ENCODE measurements at regions not wholly inside any gene's neighbourhood (a gene's known extent, or its start where the extent isn't known, plus 50 kb on each side); places are given as distances from the start of the nearest gene placed in this dataset.
"Not testable (repeated sequence)": the region's sequence is repeated elsewhere in the genome, so short reads cannot be mapped to it uniquely, and the experiment has no call there.

DNA sequence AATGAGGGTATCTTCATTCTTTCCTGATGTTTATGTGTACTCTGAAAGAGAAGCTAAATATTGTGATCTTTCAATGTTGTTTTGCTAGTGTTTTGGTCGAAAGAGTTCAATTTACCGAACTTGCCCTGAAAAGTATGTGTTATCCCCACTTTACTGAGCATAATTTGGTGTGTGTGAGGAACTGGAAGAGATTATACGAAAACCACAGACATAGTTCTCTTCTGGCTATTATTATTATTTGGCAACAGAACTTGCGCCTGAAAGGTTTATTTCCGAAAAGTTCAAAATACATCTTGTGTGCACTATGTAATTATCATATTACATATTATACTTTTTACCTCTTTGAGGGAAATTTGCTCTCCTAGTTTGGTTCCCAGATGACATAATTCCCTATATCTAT, 232.5 kb upstream of the INTU start:
- Histone ChIP-seq H3K27ac (ENCODE audit: low read length) (no peak overlapping the region), H3K9me3 (replicated peaks; ENCODE audit: control insufficient read depth, low read depth, low read length) (no peaks in the 10 kb centered on the region), H3K4me3 (ENCODE audit: low read length) (no peak overlapping the region), H3K36me3 (ENCODE audit: control insufficient read depth, insufficient read depth, low read length) (no peaks in the 10 kb centered on the region), H3K27me3 (ENCODE audit: control insufficient read depth, insufficient read depth, low read length) (no peaks in the 10 kb centered on the region), H3K4me1 (ENCODE audit: control insufficient read depth, insufficient read depth, low read length) (no peaks in the 10 kb centered on the region)
- WGBS (ENCODE audit: insufficient coverage), result no CpG with 5 or more reads among the region's 5 CpGs
- DNase-seq, result peak; percentile 60

- H3K27me3 ChIP-seq (ENCODE audit: control insufficient read depth, insufficient read depth, low read length), result no peaks in the 10 kb centered on the region
- H3K4me1 ChIP-seq (ENCODE audit: control insufficient read depth, insufficient read depth, low read length), result no peaks in the 10 kb centered on the region
- peak; percentile 93 for DNase-seq
- H3K27ac ChIP-seq (ENCODE audit: low read length), result no peak overlapping the region
- H3K4me3 ChIP-seq (ENCODE audit: low read length), result no peak overlapping the region
- no CpG with 5 or more reads among the region's 1 CpG for WGBS (ENCODE audit: insufficient coverage)
- no peaks in the 10 kb centered on the region for H3K9me3 ChIP-seq (replicated peaks; ENCODE audit: control insufficient read depth, low read depth, low read length)
- no peaks in the 10 kb centered on the region for H3K36me3 ChIP-seq (ENCODE audit: control insufficient read depth, insufficient read depth, low read length)
Measured at GRCh38 chr4:127400731-127401346, 231.9 kb upstream of the INTU start.

DNA sequence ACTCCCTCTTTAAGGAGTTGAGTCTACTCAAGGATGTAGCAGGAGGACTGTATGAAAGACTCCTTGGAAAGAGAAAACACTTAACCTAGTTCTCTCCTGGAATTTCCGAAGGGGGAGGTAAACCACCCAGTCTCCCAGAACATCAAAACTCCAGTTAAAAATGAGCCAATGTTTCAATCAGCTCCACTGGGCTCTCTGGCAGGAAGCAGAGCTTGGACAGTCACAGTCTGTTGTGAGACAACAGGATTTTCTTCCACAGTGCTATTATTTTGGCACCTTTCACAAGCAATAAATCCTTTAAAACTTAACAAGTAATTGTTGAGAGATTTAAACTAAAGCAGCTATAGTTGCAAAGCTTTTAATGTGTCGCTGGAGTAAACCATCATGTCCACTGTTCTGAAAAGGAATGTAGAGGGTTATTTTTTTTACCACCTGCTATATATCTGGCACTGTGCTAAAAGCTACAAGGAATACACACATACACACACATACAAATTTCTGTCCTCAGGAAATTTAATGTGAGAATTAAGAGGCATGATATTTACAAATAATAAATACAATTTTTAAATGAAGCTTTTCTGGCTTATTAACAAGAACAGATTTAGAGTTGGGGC, 229.2 kb upstream of the INTU start:
- peak; percentile 95 for DNase-seq
- no peak overlapping the region for H3K4me3 ChIP-seq (ENCODE audit: low read length)
- H3K9me3 ChIP-seq (replicated peaks; ENCODE audit: control insufficient read depth, low read depth, low read length), result no peaks in the 10 kb centered on the region
- H3K4me1 ChIP-seq (ENCODE audit: control insufficient read depth, insufficient read depth, low read length), result no peaks in the 10 kb centered on the region
- 40% methylated on average over 1 of the region's 2 CpGs for WGBS (ENCODE audit: insufficient coverage)
- H3K36me3 ChIP-seq (ENCODE audit: control insufficient read depth, insufficient read depth, low read length), result no peaks in the 10 kb centered on the region
- H3K27me3 ChIP-seq (ENCODE audit: control insufficient read depth, insufficient read depth, low read length), result no peaks in the 10 kb centered on the region
- no peak overlapping the region for H3K27ac ChIP-seq (ENCODE audit: low read length)

- H3K27me3 ChIP-seq (ENCODE audit: control insufficient read depth, insufficient read depth, low read length), result no peaks in the 10 kb centered on the region
- DNase-seq, result no peak
- H3K27ac ChIP-seq (ENCODE audit: low read length), result no peak overlapping the region
- H3K36me3 ChIP-seq (ENCODE audit: control insufficient read depth, insufficient read depth, low read length), result no peaks in the 10 kb centered on the region
- H3K4me3 ChIP-seq (ENCODE audit: low read length), result no peak overlapping the region
- H3K4me1 ChIP-seq (ENCODE audit: control insufficient read depth, insufficient read depth, low read length), result no peaks in the 10 kb centered on the region
- no peaks in the 10 kb centered on the region for H3K9me3 ChIP-seq (replicated peaks; ENCODE audit: control insufficient read depth, low read depth, low read length)
- WGBS (ENCODE audit: insufficient coverage), result no CpG with 5 or more reads among the region's 1 CpG
Measured at GRCh38 chr4:127406187-127406586, 226.6 kb upstream of the INTU start.

DNA sequence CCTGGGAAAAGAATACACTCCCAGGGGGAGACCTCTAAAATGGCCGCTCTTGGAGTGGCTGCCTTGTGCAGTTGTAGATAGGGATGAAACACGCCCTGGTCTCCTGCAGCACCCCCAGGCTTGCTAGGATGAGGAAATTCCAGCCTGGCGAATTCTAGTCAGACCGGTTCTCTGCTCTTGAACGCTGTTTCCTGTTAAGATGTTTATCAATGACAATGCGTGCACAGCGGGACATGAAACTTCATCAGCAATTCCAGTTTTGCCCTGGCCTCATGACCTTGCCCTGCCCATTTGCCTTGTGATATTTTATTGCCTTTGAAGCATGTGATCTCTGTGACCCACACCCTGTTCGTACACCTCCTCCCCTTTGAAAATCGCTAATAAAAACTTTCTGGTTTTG, 225.2 kb upstream of the INTU start:
- H3K4me3 ChIP-seq (ENCODE audit: low read length); DNase-seq; H3K27me3 ChIP-seq (ENCODE audit: control insufficient read depth, insufficient read depth, low read length); H3K36me3 ChIP-seq (ENCODE audit: control insufficient read depth, insufficient read depth, low read length); H3K4me1 ChIP-seq (ENCODE audit: control insufficient read depth, insufficient read depth, low read length); H3K27ac ChIP-seq (ENCODE audit: low read length); H3K9me3 ChIP-seq (replicated peaks; ENCODE audit: control insufficient read depth, low read depth, low read length): not testable (repeated sequence)
- 82% methylated on average over 9 of the region's 9 CpGs for WGBS (ENCODE audit: insufficient coverage)

DNA sequence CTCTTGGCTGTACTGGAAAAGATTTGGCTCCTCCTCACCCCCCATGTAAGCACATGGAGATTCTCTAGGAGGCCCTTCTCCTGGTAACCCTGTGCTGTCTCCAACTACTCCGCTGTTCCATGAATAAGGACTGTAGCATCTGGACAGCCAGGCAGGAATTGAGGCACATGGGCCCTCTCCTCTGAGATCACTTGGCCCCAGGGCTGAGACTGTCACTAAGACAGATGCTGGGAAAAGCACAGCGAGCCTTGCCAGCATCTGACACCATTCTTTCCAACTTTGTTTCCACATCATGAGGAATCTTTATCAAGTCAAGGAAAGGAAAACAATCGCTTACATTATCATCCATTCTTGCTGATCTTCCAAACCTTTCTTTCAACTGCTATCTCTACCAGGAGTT, 222.6 kb upstream of the INTU start:
- no peak overlapping the region for H3K27ac ChIP-seq (ENCODE audit: low read length)
- no peaks in the 10 kb centered on the region for H3K4me1 ChIP-seq (ENCODE audit: control insufficient read depth, insufficient read depth, low read length)
- WGBS (ENCODE audit: insufficient coverage), result 90% methylated on average over 2 of the region's 3 CpGs
- no peaks in the 10 kb centered on the region for H3K9me3 ChIP-seq (replicated peaks; ENCODE audit: control insufficient read depth, low read depth, low read length)
- DNase-seq, result no peak
- no peaks in the 10 kb centered on the region for H3K27me3 ChIP-seq (ENCODE audit: control insufficient read depth, insufficient read depth, low read length)
- no peak overlapping the region for H3K4me3 ChIP-seq (ENCODE audit: low read length)
- H3K36me3 ChIP-seq (ENCODE audit: control insufficient read depth, insufficient read depth, low read length), result no peaks in the 10 kb centered on the region

GRCh38 chr4:127410644-127411043, 222.1 kb upstream of the INTU start:
- Histone ChIP-seq H3K36me3 (ENCODE audit: control insufficient read depth, insufficient read depth, low read length) (no peaks in the 10 kb centered on the region), H3K27ac (ENCODE audit: low read length) (no peak overlapping the region), H3K4me1 (ENCODE audit: control insufficient read depth, insufficient read depth, low read length) (no peaks in the 10 kb centered on the region), H3K4me3 (ENCODE audit: low read length) (no peak overlapping the region), H3K9me3 (replicated peaks; ENCODE audit: control insufficient read depth, low read depth, low read length) (no peaks in the 10 kb centered on the region), H3K27me3 (ENCODE audit: control insufficient read depth, insufficient read depth, low read length) (no peaks in the 10 kb centered on the region)
- no peak for DNase-seq
- WGBS (ENCODE audit: insufficient coverage), result 100% methylated on average over 1 of the region's 2 CpGs

GRCh38 chr4:127414951-127415606, 217.7 kb upstream of the INTU start:
- DNase-seq, result peak; percentile 53
- no CpG with 5 or more reads among the region's 2 CpGs for WGBS (ENCODE audit: insufficient coverage)

GRCh38 chr4:127416115-127416514, 216.6 kb upstream of the INTU start:
- Histone ChIP-seq H3K36me3 (ENCODE audit: control insufficient read depth, insufficient read depth, low read length) (no peaks in the 10 kb centered on the region), H3K9me3 (replicated peaks; ENCODE audit: control insufficient read depth, low read depth, low read length) (no peaks in the 10 kb centered on the region), H3K4me1 (ENCODE audit: control insufficient read depth, insufficient read depth, low read length) (peaks cover 2% of the 10 kb centered on the region), H3K27me3 (ENCODE audit: control insufficient read depth, insufficient read depth, low read length) (no peaks in the 10 kb centered on the region), H3K27ac (ENCODE audit: low read length) (no peak overlapping the region), H3K4me3 (ENCODE audit: low read length) (no peak overlapping the region)
- WGBS (ENCODE audit: insufficient coverage), result 100% methylated on average over 1 of the region's 4 CpGs
- no peak for DNase-seq

More at GRCh38 chr4:127414951-127415606, 217.7 kb upstream of the INTU start:
- no peak overlapping the region for H3K4me3 ChIP-seq (ENCODE audit: low read length)
- no peaks in the 10 kb centered on the region for H3K27me3 ChIP-seq (ENCODE audit: control insufficient read depth, insufficient read depth, low read length)
- H3K27ac ChIP-seq (ENCODE audit: low read length), result no peak overlapping the region
- H3K9me3 ChIP-seq (replicated peaks; ENCODE audit: control insufficient read depth, low read depth, low read length), result no peaks in the 10 kb centered on the region
- H3K4me1 ChIP-seq (ENCODE audit: control insufficient read depth, insufficient read depth, low read length), result peaks cover 2% of the 10 kb centered on the region
- no peaks in the 10 kb centered on the region for H3K36me3 ChIP-seq (ENCODE audit: control insufficient read depth, insufficient read depth, low read length)

DNA sequence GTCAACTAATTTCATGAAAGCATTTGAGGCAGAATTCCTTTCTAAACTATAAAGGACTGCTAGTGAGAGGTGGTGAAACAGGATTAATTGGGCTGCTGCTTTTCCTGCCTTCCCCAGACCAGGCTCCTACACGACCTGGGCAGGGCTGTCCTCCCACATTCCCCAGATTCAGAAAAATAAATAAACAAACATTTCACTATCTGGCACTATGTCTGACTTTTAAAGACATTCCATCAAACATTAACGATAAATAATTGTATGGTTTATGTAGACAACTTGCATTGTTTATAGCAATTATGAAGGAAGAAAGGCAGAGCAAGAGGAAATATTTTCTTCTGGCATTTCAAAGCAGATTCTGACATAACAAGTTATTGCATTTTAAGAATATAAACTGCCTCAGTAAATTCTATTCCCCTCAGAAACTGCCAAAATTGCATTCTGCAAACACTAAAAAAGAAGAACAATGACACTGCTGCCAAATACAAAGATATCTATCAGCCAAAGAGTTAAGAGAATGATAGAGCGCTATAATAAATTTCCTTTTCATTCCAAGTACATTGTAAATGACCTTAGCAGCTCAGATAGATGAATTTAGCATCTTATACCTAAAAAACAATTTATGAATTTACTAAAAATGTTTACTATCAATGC, 214.7 kb upstream of the INTU start:
- H3K27me3 ChIP-seq (ENCODE audit: control insufficient read depth, insufficient read depth, low read length), result no peaks in the 10 kb centered on the region
- H3K27ac ChIP-seq (ENCODE audit: low read length), result no peak overlapping the region
- H3K9me3 ChIP-seq (replicated peaks; ENCODE audit: control insufficient read depth, low read depth, low read length), result no peaks in the 10 kb centered on the region
- whole genome bisulfite sequencing (ENCODE audit: insufficient coverage), result no CpG with 5 or more reads among the region's 3 CpGs
- no peak overlapping the region for H3K4me3 ChIP-seq (ENCODE audit: low read length)
- H3K4me1 ChIP-seq (ENCODE audit: control insufficient read depth, insufficient read depth, low read length), result peaks cover 2% of the 10 kb centered on the region
- peak; percentile 85 for DNase-seq
- H3K36me3 ChIP-seq (ENCODE audit: control insufficient read depth, insufficient read depth, low read length), result no peaks in the 10 kb centered on the region
